PC-3 (cell line): ENCODE measurements at regions not wholly inside any gene's neighbourhood (a gene's known extent, or its start where the extent isn't known, plus 50 kb on each side); places are given as distances from the start of the nearest gene placed in this dataset.

ENCODE experiments used
- ATAC-seq: fragments of 200-7000 bp; cut with Tn5 transposase; 2 replicates; pipeline ENCODE4 v1.9.1; 2020; ENCODE audit warnings: mild to moderate bottlenecking, moderate library complexity
- BruUV-seq: library from RNA; stranded (reverse); fragments of 400-500 nt; replicated peaks from 2 replicates; lab custom pipeline; 2021; lab: Mats Ljungman, UMichigan
- CTCF ChIA-PET: fragments of 300-600 bp; sonication (Branson Sonifier 250); formaldehyde crosslinking; loops from one replicate; lab custom pipeline; 2022; ENCODE audit warnings: antibody characterized with exemption; lab: Charles Lee
- POLR2A ChIA-PET: fragments of 300-600 bp; sonication (Branson Sonifier 250); formaldehyde crosslinking; loops from one replicate; lab custom pipeline; 2022; ENCODE audit warnings: antibody characterized with exemption; ENCODE audit not compliant: unreplicated experiment; lab: Charles Lee
- DNase-seq: peaks from one replicate; pipeline ENCODE4 v3.0.0-alpha.2; 2015
- H2AFZ ChIP-seq: fragments of 300-600 bp; sonication (generic); 2 replicates; pipeline ENCODE4 v1.6.0; 2016; ENCODE audit warnings: antibody characterized with exemption, low read length
- H3F3A ChIP-seq: fragments of 300-600 bp; sonication (generic); one replicate; pipeline ENCODE4 v1.6.0; 2017; ENCODE audit warnings: antibody characterized with exemption, low read length, control low read depth, mild to moderate bottlenecking; ENCODE audit not compliant: unreplicated experiment
- H3K27ac ChIP-seq: fragments of 300-600 bp; sonication (generic); 2 replicates; pipeline ENCODE4 v1.5.1; 2016; ENCODE audit warnings: mild to moderate bottlenecking, low read length
- H3K27me3 ChIP-seq: fragments of 300-600 bp; sonication (generic); 2 replicates; pipeline ENCODE4 v1.6.1; 2016; ENCODE audit warnings: low read length, mixed read lengths
- H3K36me3 ChIP-seq: fragments of 300-600 bp; sonication (generic); 2 replicates; pipeline ENCODE4 v1.6.1; 2016; ENCODE audit warnings: low read depth, mixed run types, low read length, mixed read lengths
- H3K4me1 ChIP-seq: fragments of 300-600 bp; sonication (generic); 2 replicates; pipeline ENCODE4 v1.5.1; 2016; ENCODE audit warnings: low read length; ENCODE audit not compliant: insufficient read depth
- H3K4me2 ChIP-seq: fragments of 300-600 bp; sonication (generic); 2 replicates; pipeline ENCODE4 v1.6.0; 2016; ENCODE audit warnings: low read length
- H3K4me3 ChIP-seq: fragments of 300-600 bp; sonication (generic); 2 replicates; pipeline ENCODE4 v1.5.1; 2016; ENCODE audit warnings: mild to moderate bottlenecking, low read length, mixed read lengths
- H3K79me2 ChIP-seq: fragments of 300-600 bp; sonication (generic); 2 replicates; pipeline ENCODE4 v1.6.1; 2017; ENCODE audit warnings: low read length, mixed read lengths
- H3K9ac ChIP-seq: fragments of 300-600 bp; sonication (generic); 2 replicates; pipeline ENCODE4 v1.6.0; 2016; ENCODE audit warnings: mild to moderate bottlenecking, low read length
- H3K9me2 ChIP-seq: fragments of 300-600 bp; sonication (generic); replicated peaks from 2 replicates; pipeline ENCODE4 v1.6.1; 2016; ENCODE audit warnings: mixed run types, low read length, mixed read lengths
- H3K9me3 ChIP-seq: fragments of 300-600 bp; sonication (generic); 2 replicates; pipeline ENCODE4 v1.6.1; 2016; ENCODE audit warnings: low read length, mixed read lengths
- H4K20me1 ChIP-seq: fragments of 300-600 bp; sonication (generic); 2 replicates; pipeline ENCODE4 v1.6.1; 2016; ENCODE audit warnings: low read length, mixed read lengths
- EZH2 ChIP-seq: fragments of 300-600 bp; sonication (generic); IDR thresholded peaks from one replicate; pipeline ENCODE4 v1.6.1; 2017; ENCODE audit warnings: antibody characterized with exemption, mild to moderate bottlenecking, low read length; ENCODE audit not compliant: unreplicated experiment
- EZH2phosphoT487 ChIP-seq: fragments of 300-600 bp; sonication (generic); IDR thresholded peaks from 2 replicates; pipeline ENCODE4 v1.6.1; 2018; ENCODE audit warnings: mild to moderate bottlenecking, antibody characterized with exemption, low read length, borderline replicate concordance
- intact Hi-C: fragments of 100-400 bp; cut with micrococcal nuclease; formaldehyde crosslinking; loops from 2 replicates; pipeline ENCODE4 v1.9.0; 2023
- TF ChIP-seq, protein P1 (sequence below): fragments of 300-600 bp; sonication (generic); conservative IDR thresholded peaks from 2 replicates; pipeline ENCODE4 v1.5.1; 2017; ENCODE audit warnings: antibody characterized with exemption, low read depth, mild to moderate bottlenecking, low read length

DNA sequence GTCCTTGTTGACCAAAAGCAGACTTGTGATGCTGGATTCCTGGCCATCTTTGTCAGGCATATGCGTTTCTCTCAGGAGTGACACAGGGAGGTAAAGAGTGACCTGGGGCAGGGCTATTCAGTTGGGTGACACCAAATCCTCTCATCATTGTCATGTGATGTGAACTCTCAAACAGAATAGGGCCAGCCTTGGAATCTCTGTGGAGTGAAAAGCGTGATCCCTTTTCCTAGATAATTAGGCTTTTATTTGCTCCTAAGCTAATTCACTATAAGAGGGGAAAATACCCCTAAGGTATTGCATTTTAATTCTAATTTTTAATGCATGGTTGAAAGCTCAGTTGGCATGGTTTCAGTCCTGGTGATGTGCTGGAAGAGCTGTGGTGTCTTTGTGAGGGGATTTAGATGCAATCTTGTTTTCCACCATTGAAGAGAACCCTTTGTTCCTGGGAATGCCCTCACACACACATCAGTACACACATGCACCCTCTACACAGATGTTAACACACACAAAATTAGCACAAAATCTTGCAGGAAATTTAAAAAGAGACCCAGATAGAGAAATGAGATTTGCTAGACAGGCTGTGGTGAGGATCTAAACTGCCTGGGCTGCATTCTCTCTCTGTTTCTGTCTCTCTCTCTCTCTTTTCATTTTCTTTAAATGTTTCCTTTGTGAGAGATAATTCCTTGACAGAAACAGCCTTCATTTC lies 349.9 kb downstream of the TSN start:
- BruUV-seq, result no TSS peak
- no peaks in the 10 kb centered on the region for H3K36me3 ChIP-seq
- no peak overlapping the region for H2AFZ ChIP-seq
- no peak overlapping the region for H3K4me3 ChIP-seq
- TF ChIP-seq EZH2 (no peak), EZH2phosphoT487 (no peak)
- TF ChIP-seq, protein P1, sequence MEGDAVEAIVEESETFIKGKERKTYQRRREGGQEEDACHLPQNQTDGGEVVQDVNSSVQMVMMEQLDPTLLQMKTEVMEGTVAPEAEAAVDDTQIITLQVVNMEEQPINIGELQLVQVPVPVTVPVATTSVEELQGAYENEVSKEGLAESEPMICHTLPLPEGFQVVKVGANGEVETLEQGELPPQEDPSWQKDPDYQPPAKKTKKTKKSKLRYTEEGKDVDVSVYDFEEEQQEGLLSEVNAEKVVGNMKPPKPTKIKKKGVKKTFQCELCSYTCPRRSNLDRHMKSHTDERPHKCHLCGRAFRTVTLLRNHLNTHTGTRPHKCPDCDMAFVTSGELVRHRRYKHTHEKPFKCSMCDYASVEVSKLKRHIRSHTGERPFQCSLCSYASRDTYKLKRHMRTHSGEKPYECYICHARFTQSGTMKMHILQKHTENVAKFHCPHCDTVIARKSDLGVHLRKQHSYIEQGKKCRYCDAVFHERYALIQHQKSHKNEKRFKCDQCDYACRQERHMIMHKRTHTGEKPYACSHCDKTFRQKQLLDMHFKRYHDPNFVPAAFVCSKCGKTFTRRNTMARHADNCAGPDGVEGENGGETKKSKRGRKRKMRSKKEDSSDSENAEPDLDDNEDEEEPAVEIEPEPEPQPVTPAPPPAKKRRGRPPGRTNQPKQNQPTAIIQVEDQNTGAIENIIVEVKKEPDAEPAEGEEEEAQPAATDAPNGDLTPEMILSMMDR, result no peak
- no peaks in the 10 kb centered on the region for H3F3A ChIP-seq
- no peak overlapping the region for H3K27ac ChIP-seq
- ATAC-seq (no peak), DNase-seq (no peak)
- no peaks in the 10 kb centered on the region for H3K9me3 ChIP-seq
- no peaks in the 10 kb centered on the region for H4K20me1 ChIP-seq
- ChIA-PET CTCF (no interaction called here), POLR2A (no interaction called here)
- intact Hi-C loops, result no loop called here
- H3K79me2 ChIP-seq, result no peaks in the 10 kb centered on the region
- no peak overlapping the region for H3K9ac ChIP-seq
- no peak overlapping the region for H3K4me2 ChIP-seq
- H3K27me3 ChIP-seq, result peaks cover 56% of the 10 kb centered on the region
- H3K4me1 ChIP-seq, result no peaks in the 10 kb centered on the region
- H3K9me2 ChIP-seq, result no peaks in the 10 kb centered on the region

DNA sequence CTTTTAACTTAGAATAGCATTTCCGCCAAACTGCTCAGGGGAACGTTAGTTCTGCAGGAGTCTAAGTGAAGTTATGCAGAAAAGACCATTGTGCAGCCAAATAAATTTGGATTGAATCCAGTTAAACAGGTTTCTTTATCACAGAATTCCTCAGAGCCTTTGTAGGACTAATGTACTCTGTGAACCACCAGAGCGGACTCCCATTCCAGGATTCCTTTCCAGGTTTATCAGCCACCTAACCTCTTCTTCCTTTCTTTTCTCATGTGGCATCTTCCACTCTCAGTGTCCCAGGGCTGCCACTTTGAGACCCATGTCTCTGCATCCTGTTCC lies 350.4 kb downstream of the TSN start:
- H4K20me1 ChIP-seq, result no peaks in the 10 kb centered on the region
- ATAC-seq (no peak), DNase-seq (no peak)
- no peak overlapping the region for H3K9ac ChIP-seq
- no peak overlapping the region for H3K4me3 ChIP-seq
- H3K4me2 ChIP-seq, result no peak overlapping the region
- TF ChIP-seq EZH2phosphoT487 (no peak), EZH2 (no peak)
- TF ChIP-seq, protein P1, result no peak
- no peaks in the 10 kb centered on the region for H3K36me3 ChIP-seq
- no peaks in the 10 kb centered on the region for H3K9me2 ChIP-seq
- H3F3A ChIP-seq, result no peaks in the 10 kb centered on the region
- CTCF ChIA-PET, result no interaction called here
- peaks cover 62% of the 10 kb centered on the region for H3K27me3 ChIP-seq
- no TSS peak for BruUV-seq
- POLR2A ChIA-PET, result no interaction called here
- intact Hi-C loops, result no loop called here
- H3K27ac ChIP-seq, result no peak overlapping the region
- H3K9me3 ChIP-seq, result no peaks in the 10 kb centered on the region
- H3K4me1 ChIP-seq, result no peaks in the 10 kb centered on the region
- H2AFZ ChIP-seq, result no peak overlapping the region
- H3K79me2 ChIP-seq, result no peaks in the 10 kb centered on the region

DNA sequence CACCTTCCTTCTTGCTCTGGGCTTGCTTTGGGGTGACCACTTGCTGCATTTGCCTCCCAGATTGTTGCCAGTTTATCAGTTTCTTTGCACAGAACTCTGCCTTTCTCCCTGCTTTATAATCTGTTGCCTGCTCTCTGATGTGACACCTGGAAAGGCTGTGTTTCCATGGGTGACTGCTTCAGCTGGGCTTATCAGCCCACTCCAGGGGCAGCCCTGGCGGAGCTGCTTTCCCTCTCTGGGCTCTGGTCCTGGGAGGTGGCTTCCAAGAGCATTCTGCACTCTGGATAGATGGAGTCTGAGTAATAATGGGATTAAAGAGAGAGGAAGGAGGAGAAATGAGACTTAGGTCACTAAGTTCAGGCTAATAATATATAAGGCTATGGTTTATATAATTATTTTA lies 352.7 kb downstream of the TSN start:
- intact Hi-C loops, result no loop called here

More for the DNA sequence above, 352.7 kb downstream of the TSN start:
- Histone ChIP-seq H3K36me3 (no peaks in the 10 kb centered on the region), H3F3A (no peaks in the 10 kb centered on the region), H3K79me2 (no peaks in the 10 kb centered on the region), H3K4me3 (no peak overlapping the region), H3K9ac (no peak overlapping the region), H4K20me1 (no peaks in the 10 kb centered on the region), H3K9me2 (no peaks in the 10 kb centered on the region), H3K27ac (no peak overlapping the region), H2AFZ (no peak overlapping the region), H3K4me2 (no peak overlapping the region), H3K4me1 (no peaks in the 10 kb centered on the region), H3K27me3 (peaks cover 85% of the 10 kb centered on the region), H3K9me3 (no peaks in the 10 kb centered on the region)
- BruUV-seq, result no TSS peak
- CTCF ChIA-PET, result no interaction called here
- TF ChIP-seq, protein P1, result no peak
- no peak for TF ChIP-seq EZH2phosphoT487
- no peak for TF ChIP-seq EZH2
- POLR2A ChIA-PET, result interaction anchor here (0.5 kb wide), 1 partner anchor 605 kb away, joined by 3 read pairs; no protein-coding TSS in a partner anchor
- ATAC-seq (no peak), DNase-seq (no peak)
